IMR-90 (cell line): ENCODE measurements at regions not wholly inside any gene's neighbourhood (a gene's known extent, or its start where the extent isn't known, plus 50 kb on each side); places are given as distances from the start of the nearest gene placed in this dataset.
A peak's percentile ranks its signal among the peaks of the same experiment; 100 is the strongest.

Experiments
- ATAC-seq: fragments of 200-7000 bp; cut with Tn5 transposase; 2 replicates; pipeline ENCODE4 v1.9.1; 2020; ENCODE audit warnings: low read depth, mild to moderate bottlenecking, moderate library complexity
- BruUV-seq: library from RNA; stranded (reverse); fragments of 400-500 nt; replicated peaks from 2 replicates; lab custom pipeline; 2021; lab: Mats Ljungman, UMichigan
- CTCF ChIA-PET: fragments of 300-600 bp; formaldehyde crosslinking; extraction: SDS; loops from one replicate; lab custom pipeline; 2021; ENCODE audit warnings: antibody characterized with exemption; lab: Yijun Ruan, JAX
- POLR2A ChIA-PET: fragments of 300-600 bp; sonication (Branson Sonifier 250); formaldehyde crosslinking; loops from one replicate; lab custom pipeline; 2022; ENCODE audit warnings: antibody characterized with exemption; ENCODE audit not compliant: unreplicated experiment; lab: Charles Lee
- DNase-seq: peaks from one replicate; pipeline ENCODE4 v3.0.0; 2013
- H2AFZ ChIP-seq: replicated peaks from 2 replicates; pipeline ENCODE3; 2013; ENCODE audit warnings: low read length, mild to moderate bottlenecking; ENCODE audit not compliant: poor library complexity
- H2AK5ac ChIP-seq: 2 replicates; pipeline ENCODE4 v1.6.1; 2013; ENCODE audit warnings: low read depth, low read length, inconsistent platforms
- H2AK9ac ChIP-seq: replicated peaks from 2 replicates; pipeline ENCODE3; 2013; ENCODE audit warnings: mild to moderate bottlenecking, low read depth, low read length, moderate library complexity; ENCODE audit not compliant: poor library complexity
- H2BK120ac ChIP-seq: 2 replicates; pipeline ENCODE4 v1.6.1; 2013; ENCODE audit warnings: low read depth, low read length, inconsistent platforms
- H2BK15ac ChIP-seq: 3 replicates; pipeline ENCODE4 v1.6.1; 2013; ENCODE audit warnings: low read depth, low read length, inconsistent platforms
- H2BK20ac ChIP-seq: 2 replicates; pipeline ENCODE4 v1.6.1; 2013; ENCODE audit warnings: low read depth, mild to moderate bottlenecking, inconsistent platforms, low read length, moderate library complexity
- H2BK5ac ChIP-seq: 2 replicates; pipeline ENCODE4 v1.6.1; 2013; ENCODE audit warnings: mild to moderate bottlenecking, low read depth, low read length, inconsistent platforms; ENCODE audit not compliant: poor library complexity, severe bottlenecking
- H3K14ac ChIP-seq: replicated peaks from 2 replicates; pipeline ENCODE4 v1.6.1; 2013; ENCODE audit warnings: low read depth, low read length, inconsistent platforms
- H3K18ac ChIP-seq: 2 replicates; pipeline ENCODE4 v1.6.1; 2013; ENCODE audit warnings: low read depth, low read length, control low read depth
- H3K23ac ChIP-seq: 2 replicates; pipeline ENCODE4 v1.6.1; 2013; ENCODE audit warnings: low read depth, low read length, inconsistent platforms
- H3K27ac ChIP-seq: 2 replicates; pipeline ENCODE4 v1.5.1; 2013; ENCODE audit warnings: mild to moderate bottlenecking, control low read depth, low read length; ENCODE audit not compliant: insufficient read depth
- H3K27me3 ChIP-seq: 2 replicates; pipeline ENCODE4 v1.6.1; 2013; ENCODE audit warnings: low read length; ENCODE audit not compliant: control insufficient read depth, insufficient read depth
- H3K36me3 ChIP-seq: 2 replicates; pipeline ENCODE4 v1.6.1; 2013; ENCODE audit warnings: low read length, mixed read lengths; ENCODE audit not compliant: control insufficient read depth, insufficient read depth
- H3K4ac ChIP-seq: 2 replicates; pipeline ENCODE4 v1.6.1; 2013; ENCODE audit warnings: low read depth, low read length, inconsistent platforms
- H3K4me1 ChIP-seq: 2 replicates; pipeline ENCODE4 v1.6.1; 2013; ENCODE audit warnings: low read length, mixed read lengths; ENCODE audit not compliant: control insufficient read depth, insufficient read depth
- H3K4me2 ChIP-seq: 2 replicates; pipeline ENCODE4 v1.6.1; 2013; ENCODE audit warnings: low read depth, mild to moderate bottlenecking, control low read depth, low read length, moderate library complexity
- H3K4me3 ChIP-seq: 2 replicates; pipeline ENCODE4 v1.5.1; 2013; ENCODE audit warnings: low read depth, mild to moderate bottlenecking, control low read depth, low read length, moderate library complexity; ENCODE audit not compliant: insufficient read depth
- H3K56ac ChIP-seq: 2 replicates; pipeline ENCODE4 v1.6.1; 2013; ENCODE audit warnings: low read length, inconsistent platforms; ENCODE audit not compliant: insufficient read depth; ENCODE audit errors: extremely low read depth
- H3K79me1 ChIP-seq, 2 experiments: 2 replicates each; pipeline ENCODE4 v1.6.1; 2013; ENCODE audit warnings: low read length in 2 of 2, inconsistent platforms in 1 of 2, low read depth in 1 of 2
- H3K9ac ChIP-seq: 2 replicates; pipeline ENCODE4 v1.6.1; 2013; ENCODE audit warnings: low read depth, low read length, control low read depth
- H3K9me1 ChIP-seq: 2 replicates; pipeline ENCODE4 v1.6.1; 2013; ENCODE audit warnings: low read length, inconsistent platforms; ENCODE audit not compliant: insufficient read depth
- H3K9me3 ChIP-seq: 2 replicates; pipeline ENCODE4 v1.6.1; 2013; ENCODE audit warnings: low read length; ENCODE audit not compliant: control insufficient read depth, insufficient read depth
- H4K20me1 ChIP-seq: 2 replicates; pipeline ENCODE4 v1.6.1; 2013; ENCODE audit warnings: low read length, inconsistent platforms; ENCODE audit not compliant: insufficient read depth
- H4K5ac ChIP-seq: 2 replicates; pipeline ENCODE4 v1.6.1; 2013; ENCODE audit warnings: mild to moderate bottlenecking, low read depth, low read length, control low read depth
- H4K8ac ChIP-seq, 2 experiments: 2 replicates each; pipeline ENCODE4 v1.6.1; 2013; ENCODE audit warnings: low read depth in 2 of 2, low read length in 2 of 2, control low read depth in 1 of 2, inconsistent platforms in 1 of 2
- H4K91ac ChIP-seq: 2 replicates; pipeline ENCODE4 v1.6.1; 2013; ENCODE audit warnings: low read depth, low read length, inconsistent platforms; ENCODE audit not compliant: insufficient read depth
- CEBPB ChIP-seq: IDR thresholded peaks from 2 replicates; pipeline ENCODE4 v1.6.1; 2012; ENCODE audit warnings: low read depth, low read length, improper control_type of control experiment
- MAFK ChIP-seq: IDR thresholded peaks from 2 replicates; pipeline ENCODE4 v1.6.1; 2012; ENCODE audit warnings: low read depth, low read length, improper control_type of control experiment
- MAZ ChIP-seq: IDR thresholded peaks from 2 replicates; pipeline ENCODE4 v1.6.1; 2012; ENCODE audit warnings: low read depth, mild to moderate bottlenecking, low read length, improper control_type of control experiment, moderate library complexity, borderline replicate concordance
- WGBS, 2 experiments: methylation state at CpG; one replicate each; pipeline versions ENCODE4 v1.1.5 to v1.1.7; 2013; ENCODE audit warnings: missing lambda C conversion rate in 2 of 2; ENCODE audit not compliant: insufficient read length in 1 of 2; ENCODE audit errors: extremely low coverage in 2 of 2; 5-methylcytosine and 5-hydroxymethylcytosine counted together
- dilution Hi-C: fragments of 300-500 bp; cut with HindIII; formaldehyde crosslinking; loops from one replicate; pipeline ENCODE4 v1.14.3; 2018; ENCODE audit warnings: low sequenced_read_pairs; ENCODE audit not compliant: unreplicated experiment
- in situ Hi-C: fragments of 300-500 bp; cut with MboI; formaldehyde crosslinking; loops from 3 replicates; pipeline ENCODE4 v1.14.3; 2019; ENCODE audit warnings: low sequenced_read_pairs, inconsistent platforms, mixed read lengths
- intact Hi-C: fragments of 100-400 bp; cut with micrococcal nuclease; formaldehyde crosslinking; loops from 2 replicates; pipeline ENCODE4 v1.10.0; 2022
- TF ChIP-seq, protein P1 (sequence below): fragments of 150-350 bp; IDR thresholded peaks from 2 replicates; pipeline ENCODE4 v1.6.1; 2017; ENCODE audit warnings: mild to moderate bottlenecking, antibody characterized with exemption, low read length, low read depth
- TF ChIP-seq, protein P2 (sequence below): conservative IDR thresholded peaks from 2 replicates; pipeline ENCODE4 v1.5.1; 2012; ENCODE audit warnings: mild to moderate bottlenecking, low read depth, low read length, improper control_type of control experiment

DNA sequence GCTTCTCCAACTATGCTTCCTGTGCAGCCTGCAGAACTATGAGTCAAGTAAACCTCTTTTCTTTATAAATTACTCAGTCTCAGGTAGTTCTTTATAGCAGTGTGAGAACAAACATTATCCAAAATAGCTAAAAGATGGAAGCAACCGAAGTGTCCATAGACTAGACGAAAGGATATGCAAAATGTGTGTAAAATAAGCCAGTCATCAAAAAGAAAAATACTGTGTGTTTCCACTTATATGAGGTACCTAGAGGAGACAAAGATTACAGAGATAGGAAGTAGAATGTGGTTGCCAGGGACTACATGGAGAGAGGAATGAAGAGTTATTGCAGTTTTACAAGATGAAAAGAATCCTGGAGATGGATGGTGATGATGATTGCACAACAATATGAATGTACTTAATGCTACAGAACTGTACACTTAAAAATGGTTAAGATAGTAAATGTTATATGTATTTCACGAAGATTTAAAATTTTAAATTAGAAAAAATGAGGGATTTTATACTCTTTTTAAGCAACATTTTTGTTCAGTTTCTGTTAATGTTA is 99.3 kb upstream of the FN1 start:
- no peak overlapping the region for H3K4me3 ChIP-seq
- no TSS peak for BruUV-seq
- no peaks in the 10 kb centered on the region for H4K20me1 ChIP-seq
- ChIA-PET POLR2A (no interaction called here), CTCF (no interaction called here)
- H3K4me2 ChIP-seq, result no peak overlapping the region
- H2BK20ac ChIP-seq, result peak overlapping the region; percentile 86
- peak overlapping the region; percentile 80 for H2BK120ac ChIP-seq
- no peaks in the 10 kb centered on the region for H3K27me3 ChIP-seq
- peaks cover 11% of the 10 kb centered on the region for H3K4me1 ChIP-seq
- peak overlapping the region; percentile 35; the same call in 1 of the 2 replicates for H4K91ac ChIP-seq
- H2BK5ac ChIP-seq, result peak overlapping the region; percentile 85
- peak overlapping the region; percentile 31; the same call in 1 of the 2 replicates for H3K23ac ChIP-seq
- peak overlapping the region in 1 of 2 experiments; percentile 11; a peak in 1 of 4 replicates for H4K8ac ChIP-seq
- H3K36me3 ChIP-seq, result no peaks in the 10 kb centered on the region
- TF ChIP-seq, protein P1, sequence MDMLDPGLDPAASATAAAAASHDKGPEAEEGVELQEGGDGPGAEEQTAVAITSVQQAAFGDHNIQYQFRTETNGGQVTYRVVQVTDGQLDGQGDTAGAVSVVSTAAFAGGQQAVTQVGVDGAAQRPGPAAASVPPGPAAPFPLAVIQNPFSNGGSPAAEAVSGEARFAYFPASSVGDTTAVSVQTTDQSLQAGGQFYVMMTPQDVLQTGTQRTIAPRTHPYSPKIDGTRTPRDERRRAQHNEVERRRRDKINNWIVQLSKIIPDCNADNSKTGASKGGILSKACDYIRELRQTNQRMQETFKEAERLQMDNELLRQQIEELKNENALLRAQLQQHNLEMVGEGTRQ, result no peak
- TF ChIP-seq CEBPB (peak; percentile 92), MAZ (no peak), MAFK (0 out of 2 replicates have a peak, but pooled peaks have one; percentile 29)
- TF ChIP-seq, protein P2, sequence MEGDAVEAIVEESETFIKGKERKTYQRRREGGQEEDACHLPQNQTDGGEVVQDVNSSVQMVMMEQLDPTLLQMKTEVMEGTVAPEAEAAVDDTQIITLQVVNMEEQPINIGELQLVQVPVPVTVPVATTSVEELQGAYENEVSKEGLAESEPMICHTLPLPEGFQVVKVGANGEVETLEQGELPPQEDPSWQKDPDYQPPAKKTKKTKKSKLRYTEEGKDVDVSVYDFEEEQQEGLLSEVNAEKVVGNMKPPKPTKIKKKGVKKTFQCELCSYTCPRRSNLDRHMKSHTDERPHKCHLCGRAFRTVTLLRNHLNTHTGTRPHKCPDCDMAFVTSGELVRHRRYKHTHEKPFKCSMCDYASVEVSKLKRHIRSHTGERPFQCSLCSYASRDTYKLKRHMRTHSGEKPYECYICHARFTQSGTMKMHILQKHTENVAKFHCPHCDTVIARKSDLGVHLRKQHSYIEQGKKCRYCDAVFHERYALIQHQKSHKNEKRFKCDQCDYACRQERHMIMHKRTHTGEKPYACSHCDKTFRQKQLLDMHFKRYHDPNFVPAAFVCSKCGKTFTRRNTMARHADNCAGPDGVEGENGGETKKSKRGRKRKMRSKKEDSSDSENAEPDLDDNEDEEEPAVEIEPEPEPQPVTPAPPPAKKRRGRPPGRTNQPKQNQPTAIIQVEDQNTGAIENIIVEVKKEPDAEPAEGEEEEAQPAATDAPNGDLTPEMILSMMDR, result no peak
- H3K27ac ChIP-seq, result no peak overlapping the region
- H3K18ac ChIP-seq, result peak overlapping the region; percentile 61
- H3K9me1 ChIP-seq, result no peaks in the 10 kb centered on the region; the same call in 1 of the 2 replicates
- in situ Hi-C loops, result no loop called here
- no peak overlapping the region for H2AFZ ChIP-seq
- no CpG with 5 or more reads among the region's 3 CpGs for WGBS, 2 experiments
- 0 out of 2 replicates have a peak, but pooled peaks cover 5% of the 10 kb centered on the region for H3K9me3 ChIP-seq
- peak overlapping the region; percentile 72; the same call in 1 of the 2 replicates for H4K5ac ChIP-seq
- DNase-seq (no peak), ATAC-seq (no peak)
- intact Hi-C loops, result no loop called here
- H2BK15ac ChIP-seq, result peak overlapping the region; percentile 62; the same call in 1 of the 3 replicates
- no peak overlapping the region for H2AK9ac ChIP-seq
- peak overlapping the region; percentile 66 for H3K14ac ChIP-seq
- peak overlapping the region; percentile 87 for H2AK5ac ChIP-seq
- H3K79me1 ChIP-seq, result no peaks in the 10 kb centered on the region
- peak overlapping the region; percentile 60; the same call in 1 of the 2 replicates for H3K4ac ChIP-seq
- dilution Hi-C loops, result no loop called here
- H3K56ac ChIP-seq, result no peak overlapping the region
- H3K9ac ChIP-seq, result no peak overlapping the region
